Islet of Langerhans (tissue), 1 donor: ENCODE measurements at regions not wholly inside any gene's neighbourhood (a gene's known extent, or its start where the extent isn't known, plus 50 kb on each side); places are given as distances from the start of the nearest gene placed in this dataset.

ENCODE experiments used
- FAIRE-seq: peaks from one replicate; lab custom pipeline; 2011; peaks lifted over from hg19 to GRCh38; lab: Jason Lieb, UNC

- no peak for FAIRE-seq
Observed at GRCh38 chr14:98312006-98312405, 960.0 kb downstream of the BCL11B start.

GRCh38 chr14:98321841-98322240, 950.2 kb downstream of the BCL11B start:
- FAIRE-seq, result no peak

- FAIRE-seq, result no peak
Observed at GRCh38 chr14:98323836-98324235, 948.2 kb downstream of the BCL11B start.

- no peak for FAIRE-seq
Observed at GRCh38 chr14:98325761-98326160, 946.2 kb downstream of the BCL11B start.

- FAIRE-seq, result no peak
Observed at GRCh38 chr14:98328496-98328895, 943.5 kb downstream of the BCL11B start.

- no peak for FAIRE-seq
Observed at GRCh38 chr14:98334186-98334585, 937.8 kb downstream of the BCL11B start.

GRCh38 chr14:98341211-98341610, 930.8 kb downstream of the BCL11B start:
- FAIRE-seq, result no peak

- FAIRE-seq, result no peak
Observed at GRCh38 chr14:98345161-98345560, 926.8 kb downstream of the BCL11B start.

GRCh38 chr14:98347686-98348085, 924.3 kb downstream of the BCL11B start:
- FAIRE-seq, result no peak

- FAIRE-seq, result no peak
Observed at GRCh38 chr14:98348505-98348904, 923.5 kb downstream of the BCL11B start.

- FAIRE-seq, result no peak
Observed at GRCh38 chr14:98350213-98350612, 921.8 kb downstream of the BCL11B start.

- no peak for FAIRE-seq
Observed at GRCh38 chr14:98364961-98365360, 907.0 kb downstream of the BCL11B start.

- FAIRE-seq, result no peak
Observed at GRCh38 chr14:98366429-98366828, 905.6 kb downstream of the BCL11B start.

- no peak for FAIRE-seq
Observed at GRCh38 chr14:98368221-98368620, 903.8 kb downstream of the BCL11B start.

- no peak for FAIRE-seq
Observed at GRCh38 chr14:98368916-98369315, 903.1 kb downstream of the BCL11B start.

GRCh38 chr14:98369344-98369743, 902.7 kb downstream of the BCL11B start:
- no peak for FAIRE-seq

- no peak for FAIRE-seq
Observed at GRCh38 chr14:98370352-98370751, 901.6 kb downstream of the BCL11B start.

- FAIRE-seq, result no peak
Observed at GRCh38 chr14:98371141-98371540, 900.9 kb downstream of the BCL11B start.

- no peak for FAIRE-seq
Observed at GRCh38 chr14:98374136-98374535, 897.9 kb downstream of the BCL11B start.

- no peak for FAIRE-seq
Observed at GRCh38 chr14:98375566-98375965, 896.4 kb downstream of the BCL11B start.

- FAIRE-seq, result no peak
Observed at GRCh38 chr14:98379830-98380229, 892.2 kb downstream of the BCL11B start.

- no peak for FAIRE-seq
Observed at GRCh38 chr14:98382662-98383061, 889.3 kb downstream of the BCL11B start.

- no peak for FAIRE-seq
Observed at GRCh38 chr14:98385851-98386250, 886.1 kb downstream of the BCL11B start.

GRCh38 chr14:98391061-98391460, 880.9 kb downstream of the BCL11B start:
- FAIRE-seq, result no peak

GRCh38 chr14:98393527-98393926, 878.5 kb downstream of the BCL11B start:
- FAIRE-seq, result no peak
